Retinal pigment epithelial cell (primary cell): ENCODE measurements at regions not wholly inside any gene's neighbourhood (a gene's known extent, or its start where the extent isn't known, plus 50 kb on each side); places are given as distances from the start of the nearest gene placed in this dataset.

Experiments
- DNase-seq: peaks from one replicate; pipeline ENCODE4 v3.0.0-alpha.2; 2010; ENCODE audit warnings: low read depth
- H3K4me3 ChIP-seq: 2 replicates; pipeline ENCODE4 v1.5.1; 2011; ENCODE audit warnings: mild to moderate bottlenecking, low read length, control low read depth, moderate library complexity
- TF ChIP-seq, protein P1 (sequence below): conservative IDR thresholded peaks from 2 replicates; pipeline ENCODE4 v1.5.1; 2011; ENCODE audit warnings: low read depth, low read length, control low read depth, inconsistent platforms

DNA sequence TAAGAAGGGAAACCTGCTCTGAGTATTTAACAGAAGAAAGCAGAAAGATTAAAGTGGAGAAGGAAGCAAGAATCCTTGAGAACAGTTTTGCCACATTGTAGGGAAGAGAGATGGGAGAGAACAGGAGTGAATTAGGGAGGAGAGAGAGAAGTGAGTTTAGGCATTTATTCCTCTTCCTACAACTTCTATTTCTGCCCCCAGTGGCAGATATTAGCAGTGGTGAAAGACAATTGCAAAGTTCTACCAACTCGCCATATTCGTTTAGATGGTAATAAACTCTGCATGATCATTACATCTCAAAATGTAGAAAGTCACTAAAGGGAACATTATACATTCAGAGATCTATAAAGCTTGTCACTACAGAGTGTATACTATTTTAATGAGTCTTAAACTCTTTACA is 440.1 kb upstream of the TRPC7 start:
- TF ChIP-seq, protein P1, sequence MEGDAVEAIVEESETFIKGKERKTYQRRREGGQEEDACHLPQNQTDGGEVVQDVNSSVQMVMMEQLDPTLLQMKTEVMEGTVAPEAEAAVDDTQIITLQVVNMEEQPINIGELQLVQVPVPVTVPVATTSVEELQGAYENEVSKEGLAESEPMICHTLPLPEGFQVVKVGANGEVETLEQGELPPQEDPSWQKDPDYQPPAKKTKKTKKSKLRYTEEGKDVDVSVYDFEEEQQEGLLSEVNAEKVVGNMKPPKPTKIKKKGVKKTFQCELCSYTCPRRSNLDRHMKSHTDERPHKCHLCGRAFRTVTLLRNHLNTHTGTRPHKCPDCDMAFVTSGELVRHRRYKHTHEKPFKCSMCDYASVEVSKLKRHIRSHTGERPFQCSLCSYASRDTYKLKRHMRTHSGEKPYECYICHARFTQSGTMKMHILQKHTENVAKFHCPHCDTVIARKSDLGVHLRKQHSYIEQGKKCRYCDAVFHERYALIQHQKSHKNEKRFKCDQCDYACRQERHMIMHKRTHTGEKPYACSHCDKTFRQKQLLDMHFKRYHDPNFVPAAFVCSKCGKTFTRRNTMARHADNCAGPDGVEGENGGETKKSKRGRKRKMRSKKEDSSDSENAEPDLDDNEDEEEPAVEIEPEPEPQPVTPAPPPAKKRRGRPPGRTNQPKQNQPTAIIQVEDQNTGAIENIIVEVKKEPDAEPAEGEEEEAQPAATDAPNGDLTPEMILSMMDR = peak; percentile 41
- no peak overlapping the region for H3K4me3 ChIP-seq
- DNase-seq = no peak

DNA sequence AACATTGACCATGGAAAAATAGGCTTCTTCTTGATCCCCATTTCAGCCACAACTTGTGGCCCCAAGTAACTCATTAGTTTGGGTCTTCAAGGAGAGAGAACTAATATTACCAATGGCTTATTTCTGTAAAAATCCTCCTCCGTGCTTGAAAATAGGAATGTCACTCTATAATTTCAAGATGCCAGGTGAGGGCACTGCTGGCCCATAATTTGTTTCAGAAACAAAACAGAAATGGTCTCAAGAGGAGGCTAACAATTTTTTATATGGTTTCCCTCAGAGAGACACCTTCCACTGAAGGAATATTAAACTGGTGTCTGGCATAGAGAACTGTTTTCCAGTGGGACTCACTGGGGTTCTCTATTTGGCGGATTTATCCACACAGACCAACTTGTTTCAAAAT is 437.0 kb upstream of the TRPC7 start:
- DNase-seq = no peak
- no peak overlapping the region for H3K4me3 ChIP-seq
- TF ChIP-seq, protein P1 = peak; percentile 48

DNA sequence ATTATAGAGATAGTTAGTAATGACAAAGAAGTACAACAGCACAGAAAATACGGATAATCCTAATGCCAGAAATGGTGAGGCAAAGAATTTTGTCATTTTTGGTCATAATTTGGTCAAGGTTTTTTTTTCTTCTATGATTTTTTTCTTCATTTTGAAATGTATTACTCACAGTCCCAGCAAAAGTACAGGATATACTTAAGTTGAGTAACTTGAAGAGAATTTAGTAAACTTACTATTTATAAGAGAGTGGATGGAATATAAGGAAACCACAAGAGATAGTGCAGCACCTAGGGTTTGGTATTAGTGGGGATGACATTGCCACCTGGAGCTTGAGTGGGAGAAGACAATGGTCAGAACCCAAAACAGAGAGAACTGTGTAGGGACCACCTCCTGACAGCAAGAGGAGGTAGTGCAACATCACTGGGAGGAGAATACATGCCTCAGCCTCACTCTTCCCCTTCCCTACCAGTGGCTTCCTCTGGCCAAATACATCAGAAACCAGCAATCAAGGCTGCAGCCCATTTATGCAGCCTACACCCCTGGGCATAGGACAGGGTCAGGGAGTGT is 434.5 kb upstream of the TRPC7 start:
- TF ChIP-seq, protein P1 = no peak
- no peak for DNase-seq
- H3K4me3 ChIP-seq = no peak overlapping the region

DNA sequence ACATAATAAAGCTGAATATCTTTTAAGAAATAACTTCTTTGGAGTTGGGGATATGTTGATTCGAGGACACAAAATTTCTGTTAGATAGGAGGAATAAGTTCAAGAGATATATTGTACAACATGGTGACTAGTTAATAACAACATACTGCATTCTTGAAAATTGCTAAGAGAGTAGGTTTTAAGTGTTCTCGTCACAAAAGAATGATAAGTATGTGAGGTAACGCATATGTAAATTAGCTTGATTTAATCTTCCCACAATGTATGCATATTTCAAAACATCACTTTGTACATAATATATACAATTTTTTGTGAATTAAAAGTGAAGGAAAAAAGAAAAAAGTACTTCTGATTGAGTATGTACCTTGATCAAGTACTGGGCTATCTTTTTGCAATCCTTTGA is 428.0 kb upstream of the TRPC7 start:
- DNase-seq = no peak
- no peak overlapping the region for H3K4me3 ChIP-seq
- TF ChIP-seq, protein P1 = no peak

DNA sequence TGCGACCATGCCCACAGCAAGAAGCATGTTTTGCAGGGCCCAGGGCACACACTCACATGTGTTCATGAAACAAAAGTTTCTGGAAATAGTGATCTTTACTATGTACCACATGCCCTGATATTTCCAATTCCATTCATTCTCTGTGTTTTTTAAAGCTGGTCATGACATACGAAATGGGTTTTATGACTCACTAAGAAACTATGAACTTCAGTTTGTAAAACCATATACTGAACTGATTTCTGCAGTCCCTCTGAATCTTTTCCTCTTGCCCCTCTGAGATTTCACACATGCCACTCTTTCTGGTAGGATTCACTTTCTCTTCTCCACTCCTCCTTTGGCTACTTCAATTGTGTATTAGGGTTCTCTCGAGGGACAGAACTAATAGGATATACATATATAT is 416.1 kb upstream of the TRPC7 start:
- TF ChIP-seq, protein P1 = no peak
- no peak overlapping the region for H3K4me3 ChIP-seq
- no peak for DNase-seq

DNA sequence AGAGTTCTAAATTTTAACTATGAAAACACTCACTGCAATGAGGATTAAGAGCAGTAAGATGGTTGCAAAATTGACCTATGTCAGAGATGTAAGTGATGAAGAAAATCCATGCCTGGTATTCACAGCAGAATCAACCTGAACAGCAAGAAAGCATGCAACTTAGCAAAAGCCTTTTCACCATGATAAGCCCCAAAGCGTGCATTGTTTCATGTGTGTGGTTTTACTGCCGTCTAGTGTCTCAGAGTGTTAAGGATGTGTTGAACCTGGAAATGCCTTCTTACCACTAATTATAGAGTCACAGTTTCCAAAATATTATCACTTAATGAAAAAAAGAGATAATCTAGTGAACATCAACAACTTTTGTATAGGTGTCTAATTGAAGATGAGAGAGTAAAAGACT is 415.2 kb upstream of the TRPC7 start:
- no peak overlapping the region for H3K4me3 ChIP-seq
- TF ChIP-seq, protein P1 = peak; percentile 30
- no peak for DNase-seq

DNA sequence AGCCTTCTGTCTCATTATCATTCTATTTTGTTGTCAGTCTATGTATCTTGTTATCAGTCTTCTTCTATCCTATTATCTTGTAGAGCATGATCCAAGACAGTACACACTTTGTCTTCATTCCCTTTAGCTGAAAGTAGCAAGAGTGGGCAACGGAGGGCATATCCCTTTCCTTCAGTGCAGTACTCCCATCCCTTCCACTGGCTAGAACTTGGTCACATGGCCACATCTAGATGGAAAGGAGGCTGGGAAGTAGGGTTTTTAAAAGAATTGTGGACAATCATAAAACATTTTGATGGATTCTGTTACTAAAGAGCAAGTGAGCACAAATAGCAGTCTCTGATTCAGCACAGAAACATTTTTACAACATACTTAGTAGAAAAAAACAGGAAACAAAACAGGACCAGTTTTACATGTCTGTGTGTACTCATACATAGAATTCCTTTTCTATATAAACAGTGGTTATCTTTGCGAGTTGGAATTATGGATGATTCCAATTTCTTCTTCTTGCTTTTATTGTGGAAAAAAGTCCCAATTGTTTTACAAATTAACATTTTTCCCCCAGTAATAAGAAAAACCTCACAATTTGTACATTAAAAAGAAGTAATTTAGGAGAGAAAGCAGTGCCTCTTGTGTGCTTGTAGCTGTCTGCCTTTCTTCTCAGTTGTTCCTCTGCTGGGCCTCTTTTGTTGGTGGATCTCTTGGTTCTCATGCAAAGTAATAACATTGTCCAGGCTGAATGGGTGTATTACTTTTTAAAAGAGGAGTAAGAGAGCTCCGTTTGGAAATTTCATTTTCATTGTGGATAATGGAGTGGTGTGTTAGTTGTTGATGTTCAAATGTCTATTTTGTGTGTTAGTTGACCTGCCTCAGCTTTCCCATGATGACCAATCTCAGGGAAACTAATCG is 410.9 kb upstream of the TRPC7 start:
- H3K4me3 ChIP-seq = no peak overlapping the region
- TF ChIP-seq, protein P1 = no peak
- no peak for DNase-seq
